ENCODE measurements at regions not wholly inside any gene's neighbourhood (a gene's known extent, or its start where the extent isn't known, plus 50 kb on each side); places are given as distances from the start of the nearest gene placed in this dataset.

DNA sequence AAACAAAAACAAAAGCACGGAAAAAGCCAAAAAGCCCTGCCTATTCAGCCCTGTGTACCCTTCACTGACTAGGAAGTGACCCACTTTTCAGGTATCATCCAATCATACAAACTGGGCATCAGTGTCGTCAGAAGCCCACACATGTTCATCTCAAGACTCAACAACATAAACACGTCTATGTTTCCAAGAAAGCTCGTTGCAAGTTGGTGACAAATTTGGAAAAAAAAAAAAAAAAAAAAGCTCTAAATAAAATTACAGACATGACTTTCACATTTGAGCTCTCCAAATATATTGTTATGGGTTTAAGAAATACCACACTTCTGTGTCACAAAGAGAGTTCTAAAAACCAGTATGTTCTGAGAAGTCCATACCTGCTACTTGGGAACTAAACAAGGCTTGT is 204.7 kb upstream of the KLF14 start:
- no peak for DNase-seq
- no peak overlapping the region for H3K18ac ChIP-seq (ENCODE audit: low read length)
- no peak overlapping the region for H4K8ac ChIP-seq (ENCODE audit: low read depth, low read length)
- H2AK5ac ChIP-seq (ENCODE audit: low read length): no peak overlapping the region
- no peak overlapping the region for H3K14ac ChIP-seq (ENCODE audit: low read length)
- H3K9ac ChIP-seq (ENCODE audit: low read length): no peak overlapping the region
- no peak overlapping the region for H3K23ac ChIP-seq (ENCODE audit: low read length)
- no peak overlapping the region for H2AFZ ChIP-seq (ENCODE audit: insufficient read depth, low read length, poor library complexity)
- no peaks in the 10 kb centered on the region for H3K36me3 ChIP-seq (ENCODE audit: control insufficient read depth in 1 of 2, insufficient read depth in 2 of 2, low read length in 2 of 2)
- no peaks in the 10 kb centered on the region for H3K9me3 ChIP-seq (ENCODE audit: insufficient read depth, low read depth, low read length)
- no peaks in the 10 kb centered on the region for H3K79me1 ChIP-seq (ENCODE audit: low read length)
- H3K4me3 ChIP-seq (ENCODE audit: low read depth, low read length): no peak overlapping the region
- no CpG with 5 or more reads among the region's 4 CpGs for WGBS (ENCODE audit: extremely low coverage, insufficient coverage, insufficient read length)
- no peak overlapping the region for H2BK5ac ChIP-seq (ENCODE audit: low read depth, low read length, poor library complexity)
- H3K4me2 ChIP-seq (ENCODE audit: low read length): no peak overlapping the region
- no peak overlapping the region for H3K27ac ChIP-seq (ENCODE audit: low read depth, low read length)
- no peaks in the 10 kb centered on the region for H3K79me2 ChIP-seq (ENCODE audit: control insufficient read depth, insufficient read depth, low read length, poor library complexity)
- H4K91ac ChIP-seq (ENCODE audit: low read depth, low read length): no peak overlapping the region
- H3K27me3 ChIP-seq (ENCODE audit: insufficient read depth, low read length): no peaks in the 10 kb centered on the region
- H3K4me1 ChIP-seq (ENCODE audit: control insufficient read depth in 1 of 2, insufficient read depth in 2 of 2, low read length in 2 of 2): no peaks in the 10 kb centered on the region
- no peak overlapping the region for H4K12ac ChIP-seq (ENCODE audit: low read depth, low read length)
- no peak overlapping the region for H2BK120ac ChIP-seq (ENCODE audit: insufficient read depth, low read length, poor library complexity)
- no peak overlapping the region for H2BK12ac ChIP-seq (ENCODE audit: low read length)
- no peak overlapping the region for H3K4ac ChIP-seq (ENCODE audit: low read depth, low read length)

DNA sequence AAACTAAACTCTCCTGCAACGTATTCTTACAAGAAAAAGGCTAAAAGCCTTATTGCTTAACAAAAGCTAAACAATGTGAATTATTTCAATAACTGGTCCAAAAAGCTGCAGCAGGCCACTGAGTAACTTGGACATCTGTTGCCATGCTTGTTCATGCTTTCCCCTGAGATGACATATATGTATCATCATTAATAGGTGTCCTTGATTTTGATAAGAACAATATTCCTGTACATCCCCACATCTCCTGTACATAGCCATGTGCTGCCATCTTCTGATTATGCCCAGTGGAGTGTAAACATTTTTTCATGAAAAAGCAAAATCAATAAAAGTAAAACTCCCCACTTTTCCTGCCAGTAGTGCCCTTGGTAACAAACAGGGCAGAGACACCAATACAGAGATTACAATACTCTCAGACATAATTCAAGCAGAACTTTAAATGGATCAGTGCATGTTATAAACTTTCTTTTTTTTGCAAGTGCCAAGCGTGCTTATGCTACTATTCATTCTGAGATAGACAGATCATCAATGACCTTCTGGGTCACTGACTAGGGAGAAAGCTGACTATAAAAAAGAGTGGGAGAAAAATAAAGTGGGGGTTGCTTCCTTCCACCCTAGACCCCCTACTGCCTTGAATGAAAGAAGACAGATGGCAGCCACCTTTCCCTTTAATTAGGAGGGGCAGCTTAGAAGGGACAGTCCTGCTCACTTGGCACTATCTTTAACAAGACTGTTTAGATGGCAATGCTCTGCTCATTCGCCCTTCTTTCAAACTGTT is 205.5 kb upstream of the KLF14 start:
- H3K4ac ChIP-seq (ENCODE audit: low read depth, low read length): no peak overlapping the region
- no peak overlapping the region for H2BK5ac ChIP-seq (ENCODE audit: low read depth, low read length, poor library complexity)
- H2BK12ac ChIP-seq (ENCODE audit: low read length): no peak overlapping the region
- H3K14ac ChIP-seq (ENCODE audit: low read length): no peak overlapping the region
- H3K4me3 ChIP-seq (ENCODE audit: low read depth, low read length): no peak overlapping the region
- H3K27me3 ChIP-seq (ENCODE audit: insufficient read depth, low read length): no peaks in the 10 kb centered on the region
- H3K4me1 ChIP-seq (ENCODE audit: control insufficient read depth in 1 of 2, insufficient read depth in 2 of 2, low read length in 2 of 2): no peaks in the 10 kb centered on the region
- H3K9me3 ChIP-seq (ENCODE audit: insufficient read depth, low read depth, low read length): no peaks in the 10 kb centered on the region
- no peaks in the 10 kb centered on the region for H3K79me2 ChIP-seq (ENCODE audit: control insufficient read depth, insufficient read depth, low read length, poor library complexity)
- no peak overlapping the region for H3K9ac ChIP-seq (ENCODE audit: low read length)
- H2BK120ac ChIP-seq (ENCODE audit: insufficient read depth, low read length, poor library complexity): no peak overlapping the region
- no peak overlapping the region for H3K18ac ChIP-seq (ENCODE audit: low read length)
- H4K91ac ChIP-seq (ENCODE audit: low read depth, low read length): no peak overlapping the region
- H4K12ac ChIP-seq (ENCODE audit: low read depth, low read length): no peak overlapping the region
- no peak overlapping the region for H2AK5ac ChIP-seq (ENCODE audit: low read length)
- no peak overlapping the region for H3K23ac ChIP-seq (ENCODE audit: low read length)
- H3K36me3 ChIP-seq (ENCODE audit: control insufficient read depth in 1 of 2, insufficient read depth in 2 of 2, low read length in 2 of 2): no peaks in the 10 kb centered on the region
- H3K27ac ChIP-seq (ENCODE audit: low read depth, low read length): no peak overlapping the region
- no peak overlapping the region for H2AFZ ChIP-seq (ENCODE audit: insufficient read depth, low read length, poor library complexity)
- H3K4me2 ChIP-seq (ENCODE audit: low read length): no peak overlapping the region
- no peaks in the 10 kb centered on the region for H3K79me1 ChIP-seq (ENCODE audit: low read length)
- no peak for DNase-seq
- H4K8ac ChIP-seq (ENCODE audit: low read depth, low read length): no peak overlapping the region
- WGBS (ENCODE audit: extremely low coverage, insufficient coverage, insufficient read length): no CpG with 5 or more reads among the region's 3 CpGs

DNA sequence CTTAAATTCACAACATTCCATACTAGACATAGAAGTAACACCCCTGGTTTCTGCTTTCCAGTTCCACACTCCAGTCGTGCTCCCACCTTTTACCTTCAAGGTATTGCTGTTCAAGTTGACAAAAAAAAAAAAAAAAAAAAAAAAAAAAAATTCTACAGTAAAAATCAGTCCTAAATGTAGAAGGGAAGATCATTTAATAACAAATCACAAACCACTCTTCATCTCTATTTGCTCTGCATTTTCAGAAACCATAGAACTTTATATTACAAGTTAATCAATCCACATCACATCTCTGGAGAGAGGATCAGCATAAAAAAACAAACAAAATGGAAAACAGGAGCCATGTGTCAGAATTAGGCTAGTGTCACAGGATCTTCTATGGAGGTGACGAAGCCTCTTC is 206.3 kb upstream of the KLF14 start:
- no peaks in the 10 kb centered on the region for H3K4me1 ChIP-seq (ENCODE audit: control insufficient read depth in 1 of 2, insufficient read depth in 2 of 2, low read length in 2 of 2)
- H3K79me2 ChIP-seq (ENCODE audit: control insufficient read depth, insufficient read depth, low read length, poor library complexity): no peaks in the 10 kb centered on the region
- H3K9ac ChIP-seq (ENCODE audit: low read length): no peak overlapping the region
- H3K14ac ChIP-seq (ENCODE audit: low read length): no peak overlapping the region
- no peak overlapping the region for H3K18ac ChIP-seq (ENCODE audit: low read length)
- no peaks in the 10 kb centered on the region for H3K79me1 ChIP-seq (ENCODE audit: low read length)
- H3K23ac ChIP-seq (ENCODE audit: low read length): no peak overlapping the region
- H3K4ac ChIP-seq (ENCODE audit: low read depth, low read length): no peak overlapping the region
- H3K4me3 ChIP-seq (ENCODE audit: low read depth, low read length): no peak overlapping the region
- no peak overlapping the region for H4K91ac ChIP-seq (ENCODE audit: low read depth, low read length)
- H2BK120ac ChIP-seq (ENCODE audit: insufficient read depth, low read length, poor library complexity): no peak overlapping the region
- no peaks in the 10 kb centered on the region for H3K27me3 ChIP-seq (ENCODE audit: insufficient read depth, low read length)
- no peak overlapping the region for H2AK5ac ChIP-seq (ENCODE audit: low read length)
- no peaks in the 10 kb centered on the region for H3K9me3 ChIP-seq (ENCODE audit: insufficient read depth, low read depth, low read length)
- H2BK12ac ChIP-seq (ENCODE audit: low read length): no peak overlapping the region
- no peaks in the 10 kb centered on the region for H3K36me3 ChIP-seq (ENCODE audit: control insufficient read depth in 1 of 2, insufficient read depth in 2 of 2, low read length in 2 of 2)
- no peak overlapping the region for H3K4me2 ChIP-seq (ENCODE audit: low read length)
- WGBS (ENCODE audit: extremely low coverage, insufficient coverage, insufficient read length): no CpG with 5 or more reads among the region's 2 CpGs
- no peak overlapping the region for H2BK5ac ChIP-seq (ENCODE audit: low read depth, low read length, poor library complexity)
- H3K27ac ChIP-seq (ENCODE audit: low read depth, low read length): no peak overlapping the region
- no peak overlapping the region for H4K12ac ChIP-seq (ENCODE audit: low read depth, low read length)
- no peak overlapping the region for H2AFZ ChIP-seq (ENCODE audit: insufficient read depth, low read length, poor library complexity)
- DNase-seq: no peak
- no peak overlapping the region for H4K8ac ChIP-seq (ENCODE audit: low read depth, low read length)

DNA sequence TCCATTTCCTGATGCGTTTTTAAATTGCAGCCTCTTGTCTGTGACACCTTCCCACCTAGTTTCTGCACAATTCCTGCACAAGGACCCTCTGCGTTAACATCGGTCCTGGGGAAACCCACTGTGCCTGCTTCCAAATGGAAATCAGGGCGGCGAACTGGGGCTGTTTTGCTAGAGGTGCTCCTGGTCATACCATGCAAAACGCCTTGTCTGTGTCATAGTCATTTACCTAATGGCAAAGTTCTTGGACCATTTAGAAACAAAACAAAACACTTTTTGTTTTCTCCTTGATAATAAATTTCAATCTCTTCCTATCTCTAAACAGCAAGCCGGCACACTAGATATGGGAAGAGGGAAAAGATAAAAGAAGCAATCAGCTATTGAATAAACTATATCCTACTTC is 206.9 kb upstream of the KLF14 start:
- Histone ChIP-seq H3K4me1 (ENCODE audit: control insufficient read depth in 1 of 2, insufficient read depth in 2 of 2, low read length in 2 of 2) (no peaks in the 10 kb centered on the region), H3K23ac (ENCODE audit: low read length) (no peak overlapping the region), H3K79me2 (ENCODE audit: control insufficient read depth, insufficient read depth, low read length, poor library complexity) (no peaks in the 10 kb centered on the region), H2BK120ac (ENCODE audit: insufficient read depth, low read length, poor library complexity) (no peak overlapping the region), H3K79me1 (ENCODE audit: low read length) (no peaks in the 10 kb centered on the region), H3K4me2 (ENCODE audit: low read length) (no peak overlapping the region), H2BK12ac (ENCODE audit: low read length) (no peak overlapping the region), H4K12ac (ENCODE audit: low read depth, low read length) (no peak overlapping the region), H3K9ac (ENCODE audit: low read length) (no peak overlapping the region), H3K4ac (ENCODE audit: low read depth, low read length) (no peak overlapping the region), H2AFZ (ENCODE audit: insufficient read depth, low read length, poor library complexity) (no peak overlapping the region), H3K4me3 (ENCODE audit: low read depth, low read length) (no peak overlapping the region), H4K91ac (ENCODE audit: low read depth, low read length) (no peak overlapping the region), H3K36me3 (ENCODE audit: control insufficient read depth in 1 of 2, insufficient read depth in 2 of 2, low read length in 2 of 2) (no peaks in the 10 kb centered on the region), H3K27me3 (ENCODE audit: insufficient read depth, low read length) (no peaks in the 10 kb centered on the region), H3K27ac (ENCODE audit: low read depth, low read length) (no peak overlapping the region), H2BK5ac (ENCODE audit: low read depth, low read length, poor library complexity) (no peak overlapping the region), H2AK5ac (ENCODE audit: low read length) (no peak overlapping the region), H3K18ac (ENCODE audit: low read length) (no peak overlapping the region), H4K8ac (ENCODE audit: low read depth, low read length) (no peak overlapping the region), H3K14ac (ENCODE audit: low read length) (no peak overlapping the region), H3K9me3 (ENCODE audit: insufficient read depth, low read depth, low read length) (no peaks in the 10 kb centered on the region)
- WGBS (ENCODE audit: extremely low coverage, insufficient coverage, insufficient read length): no CpG with 5 or more reads among the region's 7 CpGs
- no peak for DNase-seq

Measured in trophoblast cell (in vitro differentiated cells and primary cell).